GM18507 (cell line): ENCODE measurements at regions not wholly inside any gene's neighbourhood (a gene's known extent, or its start where the extent isn't known, plus 50 kb on each side); places are given as distances from the start of the nearest gene placed in this dataset.

Source experiments
- DNase-seq: peaks from one replicate; pipeline ENCODE4 v3.0.0; 2011; ENCODE audit warnings: low read depth; ENCODE audit not compliant: insufficient read length; ENCODE audit errors: extremely low spot score
- FAIRE-seq: peaks from 2 replicates; lab custom pipeline; 2011; peaks lifted over from hg19 to GRCh38; lab: Jason Lieb, UNC

GRCh38 chr2:238644095-238645081, 203.5 kb upstream of the TWIST2 start:
- FAIRE-seq (no peak), DNase-seq (no peak)

GRCh38 chr2:238645095-238645494, 202.8 kb upstream of the TWIST2 start:
- FAIRE-seq (no peak), DNase-seq (no peak)

DNA sequence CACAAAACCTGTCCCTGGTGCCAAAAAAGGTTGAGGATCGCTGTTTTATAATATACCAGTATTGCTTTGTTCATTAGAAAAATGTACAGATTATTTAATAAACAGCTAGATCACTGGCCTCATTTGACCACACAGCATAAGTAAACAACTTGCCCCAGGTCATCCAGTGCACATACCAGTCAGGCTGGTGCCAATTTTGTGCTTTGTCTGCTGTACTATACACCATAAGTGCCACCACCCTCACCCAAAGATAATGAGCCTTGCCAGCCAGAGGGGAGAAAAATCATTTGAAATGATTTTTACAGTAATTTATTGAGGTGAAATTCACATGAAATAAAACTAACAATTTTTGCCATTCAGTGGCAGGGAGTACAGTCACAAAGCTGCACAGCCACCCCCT, 202.2 kb upstream of the TWIST2 start:
- DNase-seq (no peak), FAIRE-seq (no peak)

GRCh38 chr2:238646281-238646680, 201.6 kb upstream of the TWIST2 start:
- DNase-seq (no peak), FAIRE-seq (no peak)

GRCh38 chr2:238646803-238647202, 201.1 kb upstream of the TWIST2 start:
- no peak for FAIRE-seq
- DNase-seq, result no peak

DNA sequence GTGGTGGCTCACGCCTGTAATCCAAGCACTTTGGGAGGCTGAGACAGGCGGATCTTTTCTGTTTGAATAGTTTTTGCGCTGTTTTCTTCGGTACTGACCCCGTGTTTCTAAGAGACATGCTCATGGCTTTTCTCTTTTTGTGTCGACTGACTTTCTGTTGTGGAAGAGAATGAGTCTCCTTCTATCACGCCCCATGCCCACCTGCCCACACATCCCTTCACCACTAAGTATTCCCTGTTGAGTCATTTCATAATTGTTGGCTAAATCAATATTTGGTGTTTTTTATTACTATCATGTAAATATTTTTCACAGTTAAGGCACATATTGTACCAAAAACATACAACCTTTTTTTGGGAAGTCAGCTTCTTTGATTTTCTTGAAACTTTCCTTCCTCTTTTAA, 198.8 kb upstream of the TWIST2 start:
- FAIRE-seq (no peak), DNase-seq (no peak)

GRCh38 chr2:238649936-238650518, 197.9 kb upstream of the TWIST2 start:
- FAIRE-seq (no peak), DNase-seq (no peak)

DNA sequence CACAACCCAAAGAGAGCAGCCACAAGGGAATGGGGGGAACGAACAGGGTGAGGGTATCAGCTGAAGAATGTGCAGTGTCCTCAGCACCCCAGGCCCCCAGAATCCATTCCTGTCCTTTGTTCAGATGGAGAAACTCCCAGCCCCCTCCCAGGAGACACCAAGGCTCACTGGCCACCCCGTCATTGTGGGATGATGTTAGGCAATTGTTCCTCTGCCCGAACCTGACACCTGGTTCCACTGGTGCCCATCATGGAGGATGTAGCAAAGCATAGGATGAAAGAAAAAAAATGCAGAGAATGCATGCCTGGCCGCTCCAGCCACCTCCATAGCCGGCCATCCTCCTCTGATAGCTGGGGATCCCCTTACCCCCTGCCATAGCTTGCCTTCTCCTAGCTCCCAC, 197.3 kb upstream of the TWIST2 start:
- DNase-seq (no peak), FAIRE-seq (no peak)

DNA sequence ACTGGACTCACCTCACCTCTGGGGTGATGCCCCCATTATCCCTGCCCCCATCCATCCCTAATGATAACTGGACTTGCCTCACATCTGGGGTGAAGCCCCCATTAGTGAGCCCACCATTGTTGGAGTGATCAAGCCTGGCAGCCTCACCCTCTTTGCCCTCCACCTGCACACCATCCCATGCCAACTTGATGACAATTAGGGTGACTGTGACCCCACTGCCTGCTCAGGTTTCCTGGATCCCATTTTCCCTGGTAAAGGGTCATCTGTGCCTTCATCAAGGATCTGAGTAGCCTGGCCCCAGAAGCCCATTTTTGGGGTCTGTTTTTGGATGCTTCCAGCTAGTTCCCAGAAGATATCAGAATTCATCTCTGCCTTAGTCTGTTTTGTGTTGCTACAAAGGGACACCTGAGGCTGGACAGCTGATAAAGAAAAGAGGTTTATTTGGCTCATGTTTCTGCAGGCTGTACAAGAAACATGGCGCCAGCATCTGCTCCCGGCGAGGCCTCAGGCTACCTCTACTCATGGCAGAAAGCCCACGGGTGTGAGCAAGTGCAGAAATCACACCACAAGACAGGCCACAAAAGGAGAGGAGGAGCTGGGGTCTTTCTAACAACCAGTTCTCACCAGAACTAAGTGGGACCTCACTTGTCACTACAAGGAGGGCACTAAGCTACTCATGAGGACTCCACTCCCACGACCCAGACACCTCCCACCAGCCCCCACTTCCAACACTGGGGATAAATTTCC, 196.4 kb upstream of the TWIST2 start:
- no peak for DNase-seq
- no peak for FAIRE-seq

DNA sequence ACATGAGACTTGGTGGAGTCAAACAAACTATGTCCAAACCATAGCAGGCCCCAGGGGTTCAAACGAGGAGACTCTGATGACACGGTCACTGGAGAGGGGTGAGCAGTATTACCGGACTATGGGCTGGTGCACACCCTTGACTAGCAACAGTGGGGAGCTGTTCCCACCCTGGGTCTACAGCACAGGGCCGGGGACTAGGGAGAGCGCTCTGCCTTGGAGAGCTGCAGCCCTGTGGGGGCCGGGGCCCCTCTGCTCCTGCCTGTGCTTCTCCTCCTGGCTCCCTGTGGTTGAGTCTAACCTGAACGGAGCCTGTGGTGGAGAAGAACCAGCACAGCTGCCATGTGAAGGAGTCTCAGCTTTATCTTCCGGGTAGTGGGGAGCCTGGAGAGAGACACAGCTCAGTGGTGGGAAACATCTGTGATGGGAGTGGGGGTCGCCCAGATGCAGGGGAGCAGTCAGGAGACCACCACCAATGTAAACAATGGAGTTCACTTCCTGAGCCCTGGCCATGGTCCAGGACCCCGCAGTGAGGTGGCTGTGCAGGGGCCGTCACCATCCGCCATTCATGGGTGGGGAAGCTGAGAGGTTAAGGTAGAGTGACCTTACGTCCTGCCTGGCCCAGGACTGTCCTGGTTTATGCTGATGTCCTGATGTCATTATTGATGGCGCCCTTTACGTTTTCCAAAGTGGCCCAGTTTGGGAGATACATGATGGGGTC, 195.7 kb upstream of the TWIST2 start:
- DNase-seq, result no peak
- FAIRE-seq, result no peak

DNA sequence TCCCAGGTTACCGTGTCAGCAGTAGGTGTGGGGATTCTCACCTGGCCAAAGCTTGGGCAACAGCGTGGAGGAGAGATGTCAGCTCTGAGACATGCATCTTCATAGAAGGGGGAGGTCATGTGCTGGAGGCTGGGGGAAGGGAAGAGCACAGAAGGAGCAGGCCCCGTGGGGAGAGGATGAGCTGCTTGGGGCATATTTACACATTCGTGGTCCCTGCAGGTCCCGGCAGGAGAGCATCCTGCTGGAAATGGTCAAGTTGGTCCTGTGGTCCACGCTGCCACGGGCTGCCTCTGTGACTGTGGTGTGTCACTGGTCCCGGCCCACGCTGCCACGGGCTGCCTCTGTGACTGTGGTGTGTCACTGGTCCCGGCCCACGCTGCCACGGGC, 195.1 kb upstream of the TWIST2 start:
- FAIRE-seq, result no peak
- DNase-seq, result no peak

DNA sequence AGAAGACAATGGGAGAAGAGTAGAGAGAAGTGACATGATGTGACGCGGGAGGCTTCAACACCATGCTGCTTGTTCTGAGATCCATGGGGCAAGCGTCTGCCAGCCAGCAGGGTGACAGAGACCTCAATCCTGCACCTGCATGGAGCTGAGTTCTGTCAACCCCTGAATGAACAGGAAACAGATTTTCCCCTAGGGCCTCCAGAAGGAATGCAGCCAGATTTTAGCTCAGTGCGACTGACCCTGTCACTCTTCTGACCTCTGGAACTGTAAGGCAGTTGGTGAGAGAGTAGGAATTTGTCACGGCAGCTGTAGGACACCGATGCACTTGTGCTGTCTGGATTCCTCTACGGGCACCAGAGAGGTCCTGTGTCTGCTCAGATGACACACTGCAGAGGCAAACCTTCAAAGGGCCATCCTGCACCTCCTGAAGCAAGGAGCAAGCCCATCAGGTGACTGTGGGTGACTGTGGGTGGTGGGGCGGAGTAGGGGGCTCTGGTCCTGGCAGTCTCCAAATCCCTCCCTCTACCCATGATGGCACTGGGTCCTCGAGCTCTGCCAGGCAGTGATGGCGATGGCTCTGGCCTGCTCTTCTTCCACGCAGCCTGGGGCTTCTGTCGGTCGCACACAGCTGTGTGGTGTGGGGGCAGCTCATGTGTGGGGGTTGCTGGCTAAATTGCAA, 194.3 kb upstream of the TWIST2 start:
- DNase-seq (no peak), FAIRE-seq (no peak)

GRCh38 chr2:238654479-238655197, 193.2 kb upstream of the TWIST2 start:
- FAIRE-seq, result no peak
- no peak for DNase-seq

DNA sequence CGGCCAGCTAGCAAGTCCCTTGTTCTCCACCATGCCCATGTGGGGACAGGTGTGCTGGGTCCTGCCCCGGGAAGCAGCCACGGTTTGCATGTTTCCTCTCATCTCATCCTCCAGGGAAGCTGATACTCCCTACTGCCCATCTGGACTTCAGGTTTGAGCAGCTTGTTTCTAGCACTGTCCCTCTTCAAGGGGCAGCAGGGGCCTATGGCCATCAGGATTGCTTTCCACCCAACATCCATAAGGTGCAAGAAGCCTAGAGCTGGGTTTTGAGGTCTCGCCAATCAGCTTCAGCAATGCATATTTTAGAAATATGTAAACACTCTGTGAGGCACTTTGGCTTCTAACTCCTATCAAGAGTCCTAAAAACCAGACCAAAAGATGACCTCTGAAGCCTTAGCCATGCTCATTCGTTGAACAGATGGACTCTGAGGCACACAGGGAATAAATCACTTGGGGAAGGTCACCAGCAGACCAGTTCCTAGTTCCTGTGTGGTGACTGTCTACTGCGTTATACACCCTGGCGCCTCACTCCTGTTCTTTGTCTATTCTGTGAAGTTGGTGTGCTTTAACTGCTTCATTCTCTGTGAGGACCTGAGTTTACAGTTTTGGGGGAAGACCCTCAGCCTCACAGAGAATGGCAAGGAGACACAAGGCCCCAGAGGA, 192.6 kb upstream of the TWIST2 start:
- DNase-seq (no peak), FAIRE-seq (no peak)

- no peak for DNase-seq
- no peak for FAIRE-seq
These were observed 191.7 kb upstream of the TWIST2 start for GRCh38 chr2:238655974-238656722.

- FAIRE-seq (no peak), DNase-seq (no peak)
These were observed 190.5 kb upstream of the TWIST2 start for GRCh38 chr2:238657132-238658053.

DNA sequence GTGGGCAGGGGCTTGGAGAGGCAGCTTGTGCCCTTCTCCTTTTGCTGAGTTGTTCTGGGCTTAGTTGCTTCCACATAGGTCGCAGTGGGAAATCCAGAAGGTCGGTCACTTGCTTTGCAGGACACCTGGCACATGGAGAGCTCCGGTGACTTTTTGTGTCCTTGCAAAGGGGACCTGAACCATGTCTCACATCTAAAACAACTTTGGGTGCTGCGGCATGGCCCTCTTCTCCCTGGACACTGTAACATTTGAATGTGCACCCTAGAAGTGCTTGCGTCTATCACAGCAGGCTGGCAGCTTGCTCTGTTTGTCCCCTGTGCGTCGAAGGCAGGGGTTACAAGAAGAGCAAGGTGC, 189.9 kb upstream of the TWIST2 start:
- FAIRE-seq (no peak), DNase-seq (no peak)
